ENCODE measurements at regions not wholly inside any gene's neighbourhood (a gene's known extent, or its start where the extent isn't known, plus 50 kb on each side); places are given as distances from the start of the nearest gene placed in this dataset.

DNA sequence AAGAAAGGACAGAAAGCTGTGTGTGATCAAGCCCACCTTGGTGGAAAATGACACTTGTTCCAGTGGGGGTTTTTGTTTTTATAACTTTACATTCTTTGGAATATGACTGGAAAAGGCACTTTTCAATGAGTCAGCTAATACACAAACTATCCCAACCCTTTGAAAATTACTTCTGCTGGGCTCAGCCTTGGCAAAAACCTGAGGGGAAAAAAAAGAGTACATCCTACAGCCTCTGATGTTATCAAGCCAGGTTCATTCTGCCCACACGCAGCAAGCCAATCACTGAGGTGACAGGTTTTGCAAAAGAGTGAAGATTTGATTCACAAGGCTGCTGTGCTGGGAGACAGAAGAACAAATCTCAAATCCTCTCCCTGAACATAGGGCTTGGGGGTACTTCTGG, 484.5 kb upstream of the ERCC4 start:
- WGBS, 2 donors, result 73 to 77% methylated on average over 1 of the region's 1 CpG
- Histone ChIP-seq H3K4me1 (no peaks in the 10 kb centered on the region), H3K36me3 (no peaks in the 10 kb centered on the region), H3K4me3 (no peak overlapping the region), H3K27ac (no peak overlapping the region), H3K9me3 (no peaks in the 10 kb centered on the region), H3K27me3 (no peaks in the 10 kb centered on the region)
- intact Hi-C loops (cut with DNase I), result no loop called here
- TF ChIP-seq POLR2A (IDR thresholded peaks at IDR 0.05) (no peak), EP300 (IDR thresholded peaks at IDR 0.05) (no peak), POLR2AphosphoS5 (IDR thresholded peaks at IDR 0.05) (no peak)
- TF ChIP-seq, protein P1, sequence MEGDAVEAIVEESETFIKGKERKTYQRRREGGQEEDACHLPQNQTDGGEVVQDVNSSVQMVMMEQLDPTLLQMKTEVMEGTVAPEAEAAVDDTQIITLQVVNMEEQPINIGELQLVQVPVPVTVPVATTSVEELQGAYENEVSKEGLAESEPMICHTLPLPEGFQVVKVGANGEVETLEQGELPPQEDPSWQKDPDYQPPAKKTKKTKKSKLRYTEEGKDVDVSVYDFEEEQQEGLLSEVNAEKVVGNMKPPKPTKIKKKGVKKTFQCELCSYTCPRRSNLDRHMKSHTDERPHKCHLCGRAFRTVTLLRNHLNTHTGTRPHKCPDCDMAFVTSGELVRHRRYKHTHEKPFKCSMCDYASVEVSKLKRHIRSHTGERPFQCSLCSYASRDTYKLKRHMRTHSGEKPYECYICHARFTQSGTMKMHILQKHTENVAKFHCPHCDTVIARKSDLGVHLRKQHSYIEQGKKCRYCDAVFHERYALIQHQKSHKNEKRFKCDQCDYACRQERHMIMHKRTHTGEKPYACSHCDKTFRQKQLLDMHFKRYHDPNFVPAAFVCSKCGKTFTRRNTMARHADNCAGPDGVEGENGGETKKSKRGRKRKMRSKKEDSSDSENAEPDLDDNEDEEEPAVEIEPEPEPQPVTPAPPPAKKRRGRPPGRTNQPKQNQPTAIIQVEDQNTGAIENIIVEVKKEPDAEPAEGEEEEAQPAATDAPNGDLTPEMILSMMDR (IDR thresholded peaks at IDR 0.05), result no peak
- DNase-seq, result no peak

DNA sequence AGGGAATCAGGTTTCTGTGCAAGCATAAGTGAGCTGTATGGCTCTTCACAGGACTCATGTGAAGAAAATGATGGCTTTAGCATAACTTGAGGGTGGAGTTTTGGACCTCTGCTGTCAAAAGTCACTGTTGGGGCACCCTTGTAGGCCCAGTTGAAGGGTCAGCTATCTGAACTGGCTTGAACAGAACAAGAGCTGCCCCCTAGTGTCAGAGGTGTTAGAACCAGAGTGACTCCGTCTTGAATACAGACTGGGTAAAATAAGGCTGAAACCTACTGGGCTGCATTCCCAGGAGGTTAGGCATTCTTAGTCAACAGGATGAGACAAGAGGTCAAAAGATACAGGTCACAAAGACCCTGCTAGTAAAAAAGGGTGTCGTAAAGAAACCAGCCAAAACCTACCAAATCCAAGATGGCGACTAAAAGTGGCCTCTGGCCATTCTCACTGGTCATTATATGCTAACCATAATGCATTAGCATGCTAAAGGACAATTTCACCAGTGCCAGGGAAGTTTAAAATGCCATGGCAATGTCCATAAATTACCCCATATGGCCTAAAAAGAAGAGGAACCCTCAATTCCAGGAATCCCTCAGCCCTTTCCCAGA, 484.0 kb upstream of the ERCC4 start:
- intact Hi-C loops (cut with DNase I), result no loop called here
- Histone ChIP-seq H3K4me3 (no peak overlapping the region), H3K4me1 (no peaks in the 10 kb centered on the region), H3K27me3 (no peaks in the 10 kb centered on the region), H3K27ac (no peak overlapping the region), H3K9me3 (no peaks in the 10 kb centered on the region), H3K36me3 (no peaks in the 10 kb centered on the region)
- no peak for DNase-seq
- TF ChIP-seq EP300 (IDR thresholded peaks at IDR 0.05), result no peak
- TF ChIP-seq, protein P1 (IDR thresholded peaks at IDR 0.05), result no peak
- WGBS, 2 donors, result 71 to 85% methylated on average over 3 of the region's 3 CpGs

DNA sequence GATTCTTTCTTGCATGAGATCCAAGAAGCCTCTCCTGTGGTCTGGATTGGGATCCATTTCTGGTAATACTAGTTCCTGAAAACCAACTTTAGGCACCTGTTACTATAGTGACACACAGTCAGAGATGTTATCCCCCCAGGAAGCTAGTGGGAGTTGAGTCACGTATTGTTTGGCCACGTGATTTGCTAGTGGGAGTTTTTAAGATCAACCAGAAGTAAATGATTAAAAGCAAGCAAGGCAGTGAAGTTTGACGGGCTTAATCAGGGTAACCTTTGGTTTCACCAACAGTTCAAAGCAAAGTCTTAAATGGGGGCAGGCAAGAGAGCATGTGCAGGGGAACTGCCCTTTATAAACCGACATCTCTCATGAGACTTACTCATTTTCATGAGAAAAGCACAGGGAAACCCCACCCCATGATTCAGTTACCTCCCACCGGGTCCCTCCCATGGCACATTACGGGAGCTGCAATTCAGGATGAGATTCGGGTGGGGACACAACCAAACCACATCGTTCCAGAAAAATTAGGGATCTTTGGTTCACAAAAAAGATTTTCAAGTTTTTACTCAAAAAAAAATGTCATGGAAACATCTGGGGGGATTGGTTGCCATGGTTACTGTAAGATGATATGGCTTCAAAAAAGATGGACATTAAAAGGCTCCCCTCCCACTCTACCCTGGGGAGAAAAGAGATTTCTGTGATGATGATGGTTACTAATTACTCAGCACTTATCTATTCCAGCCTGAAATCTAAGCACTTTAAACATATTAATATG, 483.1 kb upstream of the ERCC4 start:
- WGBS, 2 donors, result 47 to 65% methylated on average over 8 of the region's 8 CpGs
- no peak for TF ChIP-seq POLR2AphosphoS5 (IDR thresholded peaks at IDR 0.05)
- TF ChIP-seq EP300 (IDR thresholded peaks at IDR 0.05), result no peak
- TF ChIP-seq, protein P1 (IDR thresholded peaks at IDR 0.05), result no peak
- no peak for TF ChIP-seq POLR2A (IDR thresholded peaks at IDR 0.05)
- no peak overlapping the region for H3K4me3 ChIP-seq
- no peaks in the 10 kb centered on the region for H3K36me3 ChIP-seq
- H3K27ac ChIP-seq, result no peak overlapping the region
- no peak for DNase-seq
- no peaks in the 10 kb centered on the region for H3K4me1 ChIP-seq
- intact Hi-C loops (cut with DNase I), result no loop called here
- no peaks in the 10 kb centered on the region for H3K27me3 ChIP-seq
- H3K9me3 ChIP-seq, result no peaks in the 10 kb centered on the region

DNA sequence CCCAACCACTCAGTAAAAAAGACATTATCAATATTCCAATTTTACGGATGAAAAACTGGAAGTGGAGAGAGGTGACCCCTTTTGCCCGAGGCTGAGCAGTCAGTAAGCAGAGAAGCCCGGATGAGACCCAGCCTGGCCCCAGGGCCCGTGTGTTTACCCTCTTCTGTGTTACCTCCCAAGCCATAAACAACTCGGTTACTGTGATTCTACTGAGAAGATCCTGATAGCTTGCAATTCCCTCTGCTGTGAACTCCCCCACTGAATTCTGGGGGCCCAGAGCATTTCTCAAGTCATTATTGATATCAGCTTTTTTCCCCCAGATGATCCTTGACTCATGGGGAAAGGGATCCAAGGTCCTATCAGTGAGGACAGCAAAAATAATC, 482.6 kb upstream of the ERCC4 start:
- Histone ChIP-seq H3K4me3 (no peak overlapping the region), H3K9me3 (no peaks in the 10 kb centered on the region), H3K4me1 (no peaks in the 10 kb centered on the region), H3K27me3 (no peaks in the 10 kb centered on the region), H3K36me3 (no peaks in the 10 kb centered on the region), H3K27ac (no peak overlapping the region)
- DNase-seq, result no peak
- TF ChIP-seq, protein P1 (IDR thresholded peaks at IDR 0.05), result no peak
- TF ChIP-seq POLR2AphosphoS5 (IDR thresholded peaks at IDR 0.05), result no peak
- WGBS, 2 donors, result 64 to 68% methylated on average over 5 of the region's 5 CpGs
- intact Hi-C loops (cut with DNase I), result no loop called here

DNA sequence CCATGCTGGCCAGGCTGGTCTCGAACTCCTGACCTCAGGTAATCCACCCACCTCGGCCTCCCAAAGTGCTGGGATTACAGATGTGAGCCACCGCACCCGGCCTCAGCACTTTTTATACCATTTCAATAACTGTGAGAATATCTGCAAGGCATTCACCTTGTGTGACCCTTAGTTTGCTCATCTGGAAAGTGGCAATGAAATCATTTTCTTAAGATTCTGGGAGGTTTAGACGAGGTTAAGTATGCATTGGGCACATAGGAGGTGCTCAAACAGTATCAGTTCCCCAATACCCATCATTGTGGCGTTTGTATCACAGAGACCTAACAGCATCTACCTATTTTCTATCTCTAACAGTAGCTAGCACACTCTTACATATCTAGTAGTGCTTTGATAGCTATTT, 481.9 kb upstream of the ERCC4 start:
- no peak for DNase-seq
- H3K9me3 ChIP-seq, result no peaks in the 10 kb centered on the region
- H3K27me3 ChIP-seq, result no peaks in the 10 kb centered on the region
- no peaks in the 10 kb centered on the region for H3K36me3 ChIP-seq
- TF ChIP-seq, protein P1 (IDR thresholded peaks at IDR 0.05), result no peak
- no peak for TF ChIP-seq EP300 (IDR thresholded peaks at IDR 0.05)
- H3K4me1 ChIP-seq, result no peaks in the 10 kb centered on the region
- no peak overlapping the region for H3K4me3 ChIP-seq
- intact Hi-C loops (cut with DNase I), result no loop called here
- WGBS, 2 donors, result 60 to 68% methylated on average over 6 of the region's 6 CpGs
- no peak overlapping the region for H3K27ac ChIP-seq

All from sigmoid colon (tissue), 6 donors.